Sciatic nerve (tissue), 2 donors: ENCODE measurements at regions not wholly inside any gene's neighbourhood (a gene's known extent, or its start where the extent isn't known, plus 50 kb on each side); places are given as distances from the start of the nearest gene placed in this dataset.

Experiments used
- ATAC-seq: fragments of 200-7000 bp; cut with Tn5 transposase; one replicate; pipeline ENCODE4 v1.9.1; 2020; ENCODE audit warnings: mild to moderate bottlenecking, moderate library complexity
- DNase-seq: peaks from one replicate; pipeline ENCODE4 v3.0.0-alpha.2; 2020; ENCODE audit warnings: low spot score
- intact Hi-C: fragments of 100-400 bp; cut with DNase I; formaldehyde crosslinking; loops from one replicate; pipeline ENCODE4 v1.14.2; 2022
- donor health status: DM: no; HTN: no; CAD: no.
- donor health status: DM: no; HTN: no; CAD: no.

DNA sequence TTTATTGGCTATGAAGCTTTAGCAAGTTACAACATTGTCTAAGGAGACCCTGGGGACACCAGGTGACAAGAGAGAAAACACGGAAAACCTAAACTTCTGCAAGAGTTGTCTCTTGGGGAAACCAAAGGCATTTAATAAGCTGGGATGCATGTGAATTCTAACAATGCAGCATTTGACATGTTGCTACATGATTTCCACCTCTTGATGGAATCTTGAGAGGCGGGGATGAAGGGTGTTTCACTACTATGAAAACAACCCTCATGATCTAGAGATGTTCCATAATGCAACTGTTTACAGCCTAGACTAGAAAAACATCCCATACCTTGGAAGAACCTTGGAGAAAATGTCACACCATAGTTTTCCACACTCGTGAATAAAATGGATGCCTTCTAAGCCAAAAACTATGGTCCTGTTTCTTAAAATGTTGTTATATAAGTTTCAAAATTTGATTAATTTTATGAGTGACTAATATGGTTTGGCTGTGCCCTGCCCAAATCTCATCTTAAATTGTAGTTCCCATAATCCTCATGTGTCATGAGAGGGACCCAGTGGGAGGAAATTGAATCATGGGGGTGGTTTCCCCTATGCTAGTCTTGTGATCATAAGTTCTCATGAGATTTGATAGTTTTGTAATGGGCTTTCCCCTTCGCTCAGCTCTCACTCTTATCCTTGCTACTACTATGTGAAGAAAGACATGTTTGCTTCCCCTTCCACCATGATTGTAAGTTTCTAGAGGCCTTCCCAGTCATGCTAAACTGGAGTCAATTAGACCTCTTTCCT is 164.6 kb downstream of the TNFSF13B start:
- intact Hi-C loops = no loop called here
- ATAC-seq = no peak

DNA sequence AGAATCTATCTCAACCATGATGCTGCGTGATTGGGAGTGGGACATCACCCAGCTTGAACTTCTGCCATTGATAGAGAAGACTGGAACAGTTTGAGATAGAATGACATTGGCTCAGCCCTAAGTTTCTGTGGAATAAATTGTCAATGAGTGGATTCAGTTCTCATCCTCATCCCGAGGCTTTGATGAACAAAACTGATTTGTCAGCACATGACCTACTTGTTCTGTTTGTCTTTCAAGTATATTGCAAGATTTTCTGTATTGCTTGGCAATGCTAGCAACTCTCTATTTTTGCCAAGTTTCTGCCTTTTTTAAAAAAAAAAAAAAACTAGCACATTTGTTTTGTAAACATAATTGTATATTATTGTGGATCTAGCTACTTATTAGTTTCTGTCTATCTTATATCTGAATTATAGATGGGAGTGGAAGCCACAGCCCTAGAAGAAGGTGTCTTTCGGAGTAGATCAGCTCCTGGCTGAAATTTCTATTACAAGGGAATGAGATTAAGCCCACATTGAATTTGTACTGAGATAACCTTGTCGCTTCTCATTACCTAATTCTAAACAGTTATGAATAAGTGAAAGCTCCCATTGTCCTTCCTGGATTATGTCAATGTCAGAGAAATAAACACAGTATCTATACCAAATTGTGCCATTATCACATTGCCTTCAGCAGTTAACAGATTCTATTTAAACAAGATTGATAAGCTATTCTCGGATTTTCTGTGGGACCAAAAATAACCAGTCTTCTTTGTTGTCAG is 166.1 kb downstream of the TNFSF13B start:
- ATAC-seq = no peak
- DNase-seq = no peak
- intact Hi-C loops = no loop called here

More for the DNA sequence above, 164.6 kb downstream of the TNFSF13B start:
- DNase-seq = no peak

DNA sequence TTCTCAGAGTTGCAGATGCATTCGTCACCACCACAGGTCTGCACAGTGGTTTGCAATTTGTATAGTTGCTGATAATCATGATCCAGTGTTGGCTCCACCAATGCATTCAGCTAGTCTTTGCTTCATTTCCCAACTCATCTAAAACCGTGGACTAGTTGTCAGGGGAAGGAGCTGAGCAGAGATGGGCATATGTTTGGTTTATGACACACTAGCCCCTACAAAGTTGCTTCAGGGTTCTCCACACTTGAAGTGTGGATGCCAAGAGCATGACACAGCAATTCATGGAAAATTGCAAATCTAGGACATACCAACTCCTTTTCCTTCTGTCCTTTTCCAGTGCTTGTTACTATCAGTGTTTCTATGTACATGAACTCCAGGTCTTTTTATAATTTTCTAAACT is 168.0 kb downstream of the TNFSF13B start:
- intact Hi-C loops = no loop called here
- DNase-seq = no peak

DNA sequence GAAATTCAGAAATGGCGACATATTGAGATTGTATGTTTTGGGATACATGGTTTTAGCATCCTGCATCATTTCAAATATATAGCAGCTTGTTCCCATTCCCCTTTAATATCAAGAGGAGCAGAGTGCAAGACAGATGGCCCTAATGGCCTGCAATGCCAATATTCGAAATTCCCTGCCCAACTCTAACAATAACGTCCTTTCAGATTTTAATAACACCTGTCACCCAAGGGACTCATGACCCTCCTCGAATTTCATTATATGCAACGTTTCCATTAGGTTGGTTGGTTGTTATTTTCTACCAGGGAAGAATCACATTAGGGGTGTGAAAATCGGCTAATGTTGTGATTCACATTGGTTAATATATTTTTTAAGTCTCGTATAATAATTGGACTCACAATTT is 170.0 kb downstream of the TNFSF13B start:
- ATAC-seq (no peak), DNase-seq (no peak)
- intact Hi-C loops = no loop called here

More for the DNA sequence above, 168.0 kb downstream of the TNFSF13B start:
- no peak for ATAC-seq

DNA sequence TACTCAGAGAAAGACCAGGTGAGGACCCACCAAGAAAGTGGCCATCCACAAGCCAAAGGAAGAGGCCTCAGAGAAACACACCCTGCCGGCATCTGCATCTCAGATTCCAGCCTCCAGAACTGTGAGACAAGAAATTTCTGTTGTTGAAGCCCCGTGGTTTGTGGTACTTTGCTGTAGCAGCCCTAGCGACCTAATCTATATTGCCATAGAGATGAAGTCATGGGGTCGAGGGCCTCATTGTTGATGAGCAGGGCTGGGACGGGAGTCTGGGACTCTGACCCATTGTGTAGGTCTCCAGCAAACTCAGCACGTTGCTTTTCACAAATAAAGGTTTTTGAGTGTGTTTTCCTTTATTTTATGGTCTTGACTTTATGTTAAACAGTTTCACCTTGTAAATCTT is 174.9 kb downstream of the TNFSF13B start:
- intact Hi-C loops = loop anchor here (10.0 kb wide), 1 partner anchor 1050 kb away; no protein-coding TSS in a partner anchor
- ATAC-seq (no peak), DNase-seq (no peak)

DNA sequence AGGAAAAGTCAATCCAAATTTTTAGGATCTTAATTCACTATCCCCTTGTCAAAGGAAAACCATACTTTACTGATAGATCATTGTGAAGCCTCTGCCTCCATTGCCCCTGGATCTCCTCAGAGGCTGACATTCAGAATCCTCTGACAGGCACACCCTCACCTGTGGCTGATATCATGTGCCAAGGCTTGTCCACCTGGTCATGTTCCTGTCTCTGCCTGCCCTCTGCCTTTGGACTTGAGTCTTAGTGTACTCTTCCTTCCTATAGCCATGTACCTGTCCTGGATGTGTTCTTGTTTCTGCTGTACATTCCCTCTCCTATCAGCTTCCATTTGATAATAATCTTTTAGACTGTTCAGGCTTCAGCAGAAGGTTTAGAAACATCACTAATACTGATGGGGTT is 179.4 kb downstream of the TNFSF13B start:
- DNase-seq = no peak
- intact Hi-C loops = loop anchor here (10.0 kb wide), 1 partner anchor 1046 kb away; no protein-coding TSS in a partner anchor
- no peak for ATAC-seq

DNA sequence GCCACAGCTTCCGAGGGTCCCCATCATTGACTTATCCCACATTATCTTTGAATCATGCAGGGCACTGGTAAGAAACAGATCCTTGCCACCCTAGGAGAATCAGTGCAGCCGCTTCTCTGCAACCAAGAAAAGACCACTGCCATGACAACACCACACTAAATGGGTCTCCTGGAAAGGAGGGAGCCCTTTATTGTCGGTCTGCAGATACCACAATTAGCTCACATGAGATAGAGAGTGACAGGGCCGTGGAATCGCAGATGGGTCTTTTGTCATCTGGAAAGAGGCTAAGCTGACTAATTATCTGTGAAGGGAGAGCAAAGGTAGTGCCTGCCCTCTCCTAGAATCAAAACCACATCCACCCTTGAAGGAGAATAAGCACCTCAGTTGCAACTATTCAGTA is 178.3 kb upstream of the MYO16 start:
- intact Hi-C loops = no loop called here
- ATAC-seq = no peak
- no peak for DNase-seq

DNA sequence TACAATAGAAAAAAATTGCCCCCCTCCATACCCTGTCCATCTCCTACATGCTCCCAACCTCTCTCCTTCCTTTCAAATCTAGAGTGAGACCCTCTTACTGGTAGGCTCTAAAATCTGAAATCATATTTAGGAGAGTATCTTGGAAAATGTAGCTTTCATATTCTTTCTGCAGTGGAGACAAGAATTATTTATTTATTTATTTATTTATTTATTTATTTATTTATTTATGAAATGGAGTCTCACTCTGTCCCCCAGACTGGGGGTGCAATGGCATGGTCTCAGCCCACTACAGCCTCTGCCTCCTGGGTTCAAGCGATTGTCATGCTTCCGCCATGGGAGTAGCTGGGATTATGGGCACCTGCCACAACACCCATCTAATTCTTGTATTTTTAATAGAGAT is 174.1 kb upstream of the MYO16 start:
- DNase-seq = no peak
- ATAC-seq = no peak
- intact Hi-C loops = no loop called here

DNA sequence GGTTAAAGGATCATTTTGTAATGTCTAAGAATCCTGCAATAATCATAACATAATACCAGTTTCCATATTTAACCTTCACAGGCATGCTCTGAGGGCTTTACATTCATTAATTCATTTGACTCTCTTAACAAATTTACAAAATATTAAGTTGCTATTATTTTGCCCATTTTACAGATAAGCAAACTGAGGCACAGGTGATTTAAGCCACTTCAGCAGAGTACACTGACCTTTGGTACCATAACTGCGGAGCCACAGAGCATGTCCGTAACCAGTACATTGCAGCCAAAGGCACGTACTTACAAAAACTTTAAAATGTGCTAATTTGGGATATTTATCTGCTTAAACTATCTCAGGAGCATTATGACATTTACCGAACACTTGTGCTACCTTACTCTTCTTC is 169.4 kb upstream of the MYO16 start:
- intact Hi-C loops = no loop called here
- DNase-seq (no peak), ATAC-seq (no peak)

DNA sequence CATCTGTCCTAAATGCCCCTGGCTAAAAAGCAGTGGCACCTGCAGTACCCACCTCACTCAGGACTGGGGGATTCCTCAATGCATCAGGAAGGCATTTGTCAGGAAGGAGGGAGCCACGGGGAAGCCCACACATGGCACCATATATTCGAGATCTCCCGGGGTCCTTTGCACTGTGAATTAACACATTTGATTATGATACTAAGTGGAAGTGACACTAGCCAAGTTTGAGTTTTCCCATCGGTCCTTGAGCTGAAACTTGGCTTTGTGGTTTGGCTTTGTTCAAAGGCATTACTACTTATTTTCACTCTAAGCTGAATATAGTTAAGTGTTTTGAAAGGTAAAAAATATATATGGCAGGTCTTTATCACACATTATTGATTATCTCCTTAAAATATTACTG is 168.7 kb upstream of the MYO16 start:
- DNase-seq (no peak), ATAC-seq (no peak)
- intact Hi-C loops = no loop called here

DNA sequence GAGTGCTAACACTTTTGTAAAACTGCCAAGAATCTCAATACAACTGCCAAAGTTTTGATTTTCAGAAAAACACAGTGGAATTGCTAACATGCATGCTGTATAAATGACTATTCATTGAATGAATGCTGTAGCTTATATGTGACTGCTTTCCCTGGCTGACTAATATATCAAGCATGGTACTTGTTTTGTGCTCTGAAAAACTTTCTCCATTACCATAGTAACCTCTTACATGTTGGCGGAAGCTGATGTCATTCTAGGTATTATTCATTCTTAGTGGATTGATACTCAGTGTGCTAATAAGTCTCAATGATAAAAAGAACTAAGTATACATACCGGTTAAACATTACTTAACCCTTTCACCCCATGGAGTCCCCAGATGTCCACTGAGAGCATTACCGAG is 166.1 kb upstream of the MYO16 start:
- intact Hi-C loops = no loop called here
- DNase-seq = no peak
- ATAC-seq = no peak

DNA sequence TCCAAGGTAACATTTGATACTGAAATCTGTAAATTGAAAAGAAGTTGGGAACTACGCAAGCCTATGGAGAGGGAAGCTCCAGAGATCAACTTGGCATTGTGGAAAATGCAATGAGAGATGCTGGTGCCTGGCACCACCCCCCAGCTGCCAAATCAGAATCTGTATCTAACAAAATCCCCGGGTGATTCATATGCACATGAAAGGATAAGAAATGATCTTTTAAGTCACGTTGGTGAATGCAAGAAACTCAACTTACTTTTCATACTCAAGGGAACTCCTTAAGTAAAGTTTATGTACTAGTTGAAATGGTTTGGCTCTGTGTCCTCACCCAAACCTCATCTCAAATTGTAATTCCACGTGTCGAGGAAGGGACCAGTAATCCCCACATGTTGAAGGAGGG is 158.5 kb upstream of the MYO16 start:
- ATAC-seq = no peak
- no peak for DNase-seq
- intact Hi-C loops = no loop called here

DNA sequence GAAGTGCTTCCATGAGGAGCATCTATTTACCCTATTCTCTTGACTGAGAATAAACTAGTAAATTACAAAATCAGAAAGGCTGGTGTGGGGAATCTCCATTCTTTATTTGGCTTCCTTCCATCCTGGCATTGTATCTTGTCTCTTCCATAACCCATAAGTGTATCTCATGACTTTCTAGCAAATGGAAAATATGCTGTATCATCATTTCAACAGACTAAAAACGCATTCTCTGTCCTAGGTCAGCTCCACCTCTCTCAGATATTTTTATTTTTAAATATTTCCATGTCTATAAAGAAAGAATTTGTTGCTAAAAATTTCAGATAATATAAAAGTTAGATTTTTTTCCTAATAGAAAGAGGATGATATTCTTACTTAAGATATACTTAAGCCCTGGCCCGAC is 154.2 kb upstream of the MYO16 start:
- ATAC-seq (no peak), DNase-seq (no peak)
- intact Hi-C loops = no loop called here

DNA sequence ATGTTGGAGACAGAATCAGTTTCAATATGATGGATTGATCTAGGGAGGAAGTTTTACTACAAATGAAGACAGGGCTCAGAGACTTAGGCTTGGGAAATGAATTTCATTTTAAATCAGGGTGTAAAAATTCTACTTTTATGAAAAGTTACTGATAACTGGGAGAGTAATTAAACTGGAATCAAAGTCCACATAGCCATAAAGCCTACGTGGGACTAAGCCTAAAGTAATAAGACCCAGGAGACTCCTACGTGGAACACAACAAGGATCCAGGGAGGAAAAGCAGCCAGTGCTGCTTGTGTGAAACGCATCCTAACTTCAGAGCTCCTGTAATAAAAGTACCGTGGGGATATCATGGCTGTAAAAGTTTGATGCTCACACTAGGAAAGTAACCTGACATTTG is 152.0 kb upstream of the MYO16 start:
- ATAC-seq (no peak), DNase-seq (no peak)
- intact Hi-C loops = no loop called here

DNA sequence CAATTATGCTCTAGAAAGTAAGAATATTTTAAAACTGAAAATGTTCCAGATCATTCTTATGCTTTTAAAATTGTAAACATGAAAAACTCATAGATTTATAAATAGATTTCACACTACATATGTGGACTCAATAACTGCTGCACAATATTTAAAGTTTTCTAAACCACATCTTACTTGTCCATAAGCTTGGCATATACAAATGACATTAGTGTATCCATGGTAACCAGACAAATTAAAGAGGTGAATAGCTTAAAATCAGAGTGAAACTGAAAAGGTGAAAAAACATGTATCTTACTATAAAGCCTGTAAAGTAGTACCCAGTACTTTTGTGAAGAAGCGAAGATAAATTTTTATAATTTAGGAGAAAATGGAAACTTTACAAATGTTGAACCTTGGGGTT is 151.2 kb upstream of the MYO16 start:
- intact Hi-C loops = no loop called here
- ATAC-seq = no peak
- DNase-seq = no peak

DNA sequence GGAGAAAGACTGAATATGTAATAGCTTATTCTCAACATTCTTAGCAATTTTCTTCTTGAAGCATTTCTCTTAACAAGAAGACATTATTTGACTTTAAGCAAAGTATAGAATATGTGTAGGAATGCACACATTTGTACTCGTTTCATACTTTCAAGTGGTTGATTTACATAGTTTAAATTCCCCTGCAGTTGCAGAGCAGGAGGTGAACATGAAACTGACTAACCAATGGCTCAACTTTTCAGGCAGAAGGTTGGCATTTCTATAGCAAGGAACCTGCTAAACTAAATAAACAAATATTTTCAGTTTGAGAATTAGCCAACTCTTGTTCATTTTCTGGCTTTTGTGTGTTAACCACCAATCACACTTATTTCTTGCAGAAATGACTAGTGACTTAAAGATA is 145.4 kb upstream of the MYO16 start:
- no peak for ATAC-seq
- DNase-seq = no peak
- intact Hi-C loops = no loop called here

DNA sequence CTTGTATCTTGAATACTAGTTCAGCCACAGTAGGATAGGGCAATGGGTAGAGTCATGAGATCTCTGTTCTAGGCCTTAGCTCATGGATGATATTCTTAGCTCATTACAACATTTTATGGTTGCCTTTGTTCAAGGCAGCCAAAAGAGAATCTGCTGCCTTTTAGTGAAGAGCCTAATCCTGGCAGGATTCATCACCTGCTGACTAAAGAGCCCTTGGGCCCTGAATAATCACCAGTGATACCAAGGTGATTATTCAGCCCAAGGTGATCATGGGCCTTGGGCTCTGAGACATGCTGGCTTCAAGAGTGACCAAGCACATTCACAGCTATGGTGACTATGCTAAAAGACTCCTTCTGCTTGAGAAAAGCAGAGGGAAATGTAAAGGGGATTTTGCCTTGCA is 143.3 kb upstream of the MYO16 start:
- ATAC-seq (no peak), DNase-seq (no peak)
- intact Hi-C loops = no loop called here

DNA sequence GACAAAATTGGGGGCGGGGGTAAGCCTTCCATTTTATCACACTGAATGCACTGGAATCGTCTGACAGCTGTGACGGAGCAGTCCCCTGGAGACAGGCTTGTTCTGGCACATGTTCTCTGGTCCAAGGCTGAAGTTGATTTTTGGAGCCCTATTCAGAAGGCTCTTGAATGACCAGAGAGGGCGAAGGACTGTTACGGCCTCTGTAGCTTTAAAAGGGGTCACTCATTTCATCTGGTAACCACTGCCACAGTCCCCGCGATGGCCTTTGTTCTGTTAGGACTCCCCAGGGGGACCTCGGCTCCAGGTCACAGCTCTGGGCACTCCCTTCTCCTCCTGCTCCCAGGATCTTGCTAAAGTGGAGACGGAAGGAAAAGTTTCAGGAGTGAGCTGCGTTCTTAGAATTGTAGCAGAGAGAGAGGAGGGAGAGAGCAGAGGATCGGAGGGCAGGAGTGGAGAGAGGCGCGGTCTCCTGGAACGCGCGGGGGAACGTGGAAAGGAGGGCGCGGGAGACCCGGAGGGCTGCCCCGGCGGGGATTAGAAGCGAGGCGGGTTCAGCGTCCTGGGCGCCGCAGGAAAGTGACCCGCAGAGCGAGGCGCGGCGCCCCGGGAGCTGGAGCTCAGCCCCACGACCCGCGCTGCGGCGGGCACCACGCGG is 134.3 kb upstream of the MYO16 start:
- intact Hi-C loops = no loop called here
- ATAC-seq (no peak), DNase-seq (no peak)

DNA sequence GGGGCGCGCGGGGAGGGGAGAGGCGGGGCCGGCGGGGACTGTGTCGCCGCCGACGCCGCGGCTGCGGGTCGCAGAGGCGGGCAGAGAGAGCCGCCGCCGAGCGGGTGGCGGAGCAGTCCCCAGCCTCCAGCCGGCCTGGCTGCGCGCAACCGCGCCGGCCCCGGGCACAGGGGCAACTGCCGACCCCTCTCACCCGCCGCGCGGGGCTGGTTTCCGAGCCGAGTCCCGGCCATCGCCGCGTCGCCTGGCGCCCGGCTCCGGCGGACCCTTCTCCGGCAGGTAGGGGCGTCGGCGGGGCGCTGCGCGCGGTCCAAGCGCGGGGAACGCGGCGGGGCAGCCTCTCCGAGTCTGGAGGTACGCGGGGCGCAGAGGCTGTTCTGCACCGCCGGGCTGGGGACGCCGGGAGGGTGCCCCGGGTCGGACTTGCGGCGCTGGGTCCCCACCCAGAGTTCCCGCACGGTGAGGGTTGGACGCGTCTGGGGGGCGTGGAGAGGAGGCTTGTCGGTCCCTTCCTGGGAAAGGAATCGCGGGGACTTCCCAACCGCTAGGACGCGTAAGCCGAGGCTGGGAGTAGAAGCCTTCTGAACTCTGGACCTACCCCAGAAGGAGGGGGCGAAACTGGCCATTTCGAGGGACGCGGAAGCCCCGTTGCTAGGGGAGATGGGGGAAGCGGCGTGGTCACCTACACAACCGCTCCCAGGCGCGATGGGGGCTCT is 133.6 kb upstream of the MYO16 start:
- intact Hi-C loops = no loop called here
- peak; percentile 15 for ATAC-seq

More for the DNA sequence above, 133.6 kb upstream of the MYO16 start:
- DNase-seq = no peak
